WTC11 (cell line): ENCODE measurements at regions not wholly inside any gene's neighbourhood (a gene's known extent, or its start where the extent isn't known, plus 50 kb on each side); places are given as distances from the start of the nearest gene placed in this dataset.

ENCODE experiments used
- ATAC-seq: fragments of 200-7000 bp; cut with Tn5 transposase; 2 replicates; pipeline ENCODE4 v1.10.0; 2021; ENCODE audit warnings: mild to moderate bottlenecking, moderate library complexity
- CTCF ChIA-PET: fragments of 300-600 bp; sonication (Branson Sonifier 250); formaldehyde crosslinking; loops from one replicate; lab custom pipeline; 2021; ENCODE audit warnings: antibody characterized with exemption; lab: Charles Lee
- POLR2A ChIA-PET: fragments of 350-600 bp; sonication (Branson Sonifier 250); formaldehyde crosslinking; loops from one replicate; lab custom pipeline; 2021; ENCODE audit warnings: antibody characterized with exemption; lab: Charles Lee
- DNase-seq: peaks from one replicate; pipeline ENCODE4 v3.0.0; 2021; ENCODE audit warnings: low spot score
- H3K27ac Mint-ChIP-seq: 2 replicates; pipeline ENCODE4 v1.8.0; 2021; ENCODE audit warnings: mixed read lengths
- H3K27me3 Mint-ChIP-seq: 2 replicates; pipeline ENCODE4 v1.8.0; 2021; ENCODE audit warnings: low read depth, mild to moderate bottlenecking, moderate library complexity, mixed read lengths
- H3K36me3 Mint-ChIP-seq: 2 replicates; pipeline ENCODE4 v1.8.0; 2021; ENCODE audit warnings: mixed read lengths
- H3K4me1 Mint-ChIP-seq: 2 replicates; pipeline ENCODE4 v1.8.0; 2022; ENCODE audit warnings: mixed read lengths
- H3K4me3 Mint-ChIP-seq: 2 replicates; pipeline ENCODE4 v1.8.0; 2021; ENCODE audit warnings: mild to moderate bottlenecking, moderate library complexity, mixed read lengths
- H3K9me3 Mint-ChIP-seq: 2 replicates; pipeline ENCODE4 v1.8.0; 2021; ENCODE audit warnings: mixed read lengths
- ATF2 ChIP-seq: sonication (generic); formaldehyde crosslinking; IDR thresholded peaks from 2 replicates; pipeline ENCODE4 v1.8.1; 2022; ENCODE audit warnings: low read depth, missing genetic modification reagents, borderline replicate concordance
- CREM ChIP-seq: sonication (generic); formaldehyde crosslinking; IDR thresholded peaks from 2 replicates; pipeline ENCODE4 v1.8.1; 2022; ENCODE audit warnings: mild to moderate bottlenecking, missing genetic modification reagents, moderate library complexity
- CTCF ChIP-seq: fragments of 200-600 bp; IDR thresholded peaks from 2 replicates; pipeline ENCODE4 v1.8.0; 2022; ENCODE audit warnings: antibody characterized with exemption
- E2F5 ChIP-seq: sonication (generic); formaldehyde crosslinking; IDR thresholded peaks from 2 replicates; pipeline ENCODE4 v1.8.1; 2022; ENCODE audit warnings: mild to moderate bottlenecking, moderate library complexity, missing genetic modification reagents
- ETV6 ChIP-seq: sonication (generic); formaldehyde crosslinking; IDR thresholded peaks from 2 replicates; pipeline ENCODE4 v1.8.1; 2022; ENCODE audit warnings: mild to moderate bottlenecking, missing genetic modification reagents
- FOXJ3 ChIP-seq: sonication (generic); formaldehyde crosslinking; IDR thresholded peaks from 2 replicates; pipeline ENCODE4 v1.9.0; 2021; ENCODE audit warnings: missing genetic modification reagents, mild to moderate bottlenecking, borderline replicate concordance
- FOXP1 ChIP-seq: sonication (generic); formaldehyde crosslinking; IDR thresholded peaks from 2 replicates; pipeline ENCODE4 v1.8.0; 2022; ENCODE audit warnings: missing genetic modification reagents, mild to moderate bottlenecking, moderate library complexity, borderline replicate concordance
- FOXP4 ChIP-seq: sonication (generic); formaldehyde crosslinking; IDR thresholded peaks from 2 replicates; pipeline ENCODE4 v1.8.0; 2022; ENCODE audit warnings: mild to moderate bottlenecking, missing genetic modification reagents
- IRF2 ChIP-seq: sonication (generic); formaldehyde crosslinking; IDR thresholded peaks from 2 replicates; pipeline ENCODE4 v1.8.0; 2022; ENCODE audit warnings: low read depth, missing genetic modification reagents, borderline replicate concordance
- MXD4 ChIP-seq: fragments of 250-450 bp; sonication (Bioruptor Pico); IDR thresholded peaks from 2 replicates; pipeline ENCODE4 v1.8.0; 2021; ENCODE audit warnings: mild to moderate bottlenecking, moderate library complexity, borderline replicate concordance
- NFYB ChIP-seq: sonication (generic); formaldehyde crosslinking; conservative IDR thresholded peaks from 2 replicates; pipeline ENCODE4 v1.8.0; 2022; ENCODE audit warnings: low read depth, missing genetic modification reagents
- NR2C2 ChIP-seq: sonication (generic); formaldehyde crosslinking; IDR thresholded peaks from 2 replicates; pipeline ENCODE4 v1.8.0; 2022; ENCODE audit warnings: mild to moderate bottlenecking, missing genetic modification reagents
- PRDM15 ChIP-seq: sonication (generic); formaldehyde crosslinking; IDR thresholded peaks from 2 replicates; pipeline ENCODE4 v1.8.0; 2022; ENCODE audit warnings: missing genetic modification reagents
- TP53 ChIP-seq: sonication (generic); formaldehyde crosslinking; IDR thresholded peaks from 2 replicates; pipeline ENCODE4 v1.8.1; 2023; ENCODE audit warnings: mild to moderate bottlenecking, missing genetic modification reagents
- ZNF121 ChIP-seq: sonication (generic); formaldehyde crosslinking; IDR thresholded peaks from 2 replicates; pipeline ENCODE4 v1.8.0; 2023; ENCODE audit warnings: missing genetic modification reagents
- ZNF671 ChIP-seq: fragments of 250-450 bp; sonication (Bioruptor Pico); IDR thresholded peaks from 2 replicates; pipeline ENCODE4 v1.8.0; 2021; ENCODE audit warnings: mild to moderate bottlenecking
- TF ChIP-seq, protein P1 (sequence below): sonication (generic); formaldehyde crosslinking; IDR thresholded peaks from 2 replicates; pipeline ENCODE4 v1.8.1; 2023; ENCODE audit warnings: mild to moderate bottlenecking, missing genetic modification reagents, moderate library complexity
- TF ChIP-seq, protein P2 (sequence below): sonication (generic); formaldehyde crosslinking; IDR thresholded peaks from 2 replicates; pipeline ENCODE4 v1.8.0; 2023; ENCODE audit warnings: mild to moderate bottlenecking, missing genetic modification reagents
- TF ChIP-seq, protein P3 (sequence below): fragments of 250-450 bp; sonication (Bioruptor Pico); IDR thresholded peaks from 2 replicates; pipeline ENCODE4 v1.9.0; 2021; ENCODE audit warnings: mild to moderate bottlenecking

- TF ChIP-seq PRDM15 (CRISPR knock-in tag) (no peak), FOXJ3 (no peak), E2F5 (no peak), IRF2 (no peak), ZNF121 (CRISPR knock-in tag) (no peak), ETV6 (CRISPR knock-in tag) (no peak)
- TF ChIP-seq, protein P1, sequence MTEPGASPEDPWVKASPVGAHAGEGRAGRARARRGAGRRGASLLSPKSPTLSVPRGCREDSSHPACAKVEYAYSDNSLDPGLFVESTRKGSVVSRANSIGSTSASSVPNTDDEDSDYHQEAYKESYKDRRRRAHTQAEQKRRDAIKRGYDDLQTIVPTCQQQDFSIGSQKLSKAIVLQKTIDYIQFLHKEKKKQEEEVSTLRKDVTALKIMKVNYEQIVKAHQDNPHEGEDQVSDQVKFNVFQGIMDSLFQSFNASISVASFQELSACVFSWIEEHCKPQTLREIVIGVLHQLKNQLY (CRISPR knock-in tag), result no peak
- TF ChIP-seq, protein P2, sequence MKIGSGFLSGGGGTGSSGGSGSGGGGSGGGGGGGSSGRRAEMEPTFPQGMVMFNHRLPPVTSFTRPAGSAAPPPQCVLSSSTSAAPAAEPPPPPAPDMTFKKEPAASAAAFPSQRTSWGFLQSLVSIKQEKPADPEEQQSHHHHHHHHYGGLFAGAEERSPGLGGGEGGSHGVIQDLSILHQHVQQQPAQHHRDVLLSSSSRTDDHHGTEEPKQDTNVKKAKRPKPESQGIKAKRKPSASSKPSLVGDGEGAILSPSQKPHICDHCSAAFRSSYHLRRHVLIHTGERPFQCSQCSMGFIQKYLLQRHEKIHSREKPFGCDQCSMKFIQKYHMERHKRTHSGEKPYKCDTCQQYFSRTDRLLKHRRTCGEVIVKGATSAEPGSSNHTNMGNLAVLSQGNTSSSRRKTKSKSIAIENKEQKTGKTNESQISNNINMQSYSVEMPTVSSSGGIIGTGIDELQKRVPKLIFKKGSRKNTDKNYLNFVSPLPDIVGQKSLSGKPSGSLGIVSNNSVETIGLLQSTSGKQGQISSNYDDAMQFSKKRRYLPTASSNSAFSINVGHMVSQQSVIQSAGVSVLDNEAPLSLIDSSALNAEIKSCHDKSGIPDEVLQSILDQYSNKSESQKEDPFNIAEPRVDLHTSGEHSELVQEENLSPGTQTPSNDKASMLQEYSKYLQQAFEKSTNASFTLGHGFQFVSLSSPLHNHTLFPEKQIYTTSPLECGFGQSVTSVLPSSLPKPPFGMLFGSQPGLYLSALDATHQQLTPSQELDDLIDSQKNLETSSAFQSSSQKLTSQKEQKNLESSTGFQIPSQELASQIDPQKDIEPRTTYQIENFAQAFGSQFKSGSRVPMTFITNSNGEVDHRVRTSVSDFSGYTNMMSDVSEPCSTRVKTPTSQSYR, result no peak
- TF ChIP-seq, protein P3, sequence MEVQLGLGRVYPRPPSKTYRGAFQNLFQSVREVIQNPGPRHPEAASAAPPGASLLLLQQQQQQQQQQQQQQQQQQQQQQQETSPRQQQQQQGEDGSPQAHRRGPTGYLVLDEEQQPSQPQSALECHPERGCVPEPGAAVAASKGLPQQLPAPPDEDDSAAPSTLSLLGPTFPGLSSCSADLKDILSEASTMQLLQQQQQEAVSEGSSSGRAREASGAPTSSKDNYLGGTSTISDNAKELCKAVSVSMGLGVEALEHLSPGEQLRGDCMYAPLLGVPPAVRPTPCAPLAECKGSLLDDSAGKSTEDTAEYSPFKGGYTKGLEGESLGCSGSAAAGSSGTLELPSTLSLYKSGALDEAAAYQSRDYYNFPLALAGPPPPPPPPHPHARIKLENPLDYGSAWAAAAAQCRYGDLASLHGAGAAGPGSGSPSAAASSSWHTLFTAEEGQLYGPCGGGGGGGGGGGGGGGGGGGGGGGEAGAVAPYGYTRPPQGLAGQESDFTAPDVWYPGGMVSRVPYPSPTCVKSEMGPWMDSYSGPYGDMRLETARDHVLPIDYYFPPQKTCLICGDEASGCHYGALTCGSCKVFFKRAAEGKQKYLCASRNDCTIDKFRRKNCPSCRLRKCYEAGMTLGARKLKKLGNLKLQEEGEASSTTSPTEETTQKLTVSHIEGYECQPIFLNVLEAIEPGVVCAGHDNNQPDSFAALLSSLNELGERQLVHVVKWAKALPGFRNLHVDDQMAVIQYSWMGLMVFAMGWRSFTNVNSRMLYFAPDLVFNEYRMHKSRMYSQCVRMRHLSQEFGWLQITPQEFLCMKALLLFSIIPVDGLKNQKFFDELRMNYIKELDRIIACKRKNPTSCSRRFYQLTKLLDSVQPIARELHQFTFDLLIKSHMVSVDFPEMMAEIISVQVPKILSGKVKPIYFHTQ (CRISPR knock-in tag), result no peak
Observed at GRCh38 chr12:4826909-4827308, 82.8 kb upstream of the KCNA1 start (continued).

DNA sequence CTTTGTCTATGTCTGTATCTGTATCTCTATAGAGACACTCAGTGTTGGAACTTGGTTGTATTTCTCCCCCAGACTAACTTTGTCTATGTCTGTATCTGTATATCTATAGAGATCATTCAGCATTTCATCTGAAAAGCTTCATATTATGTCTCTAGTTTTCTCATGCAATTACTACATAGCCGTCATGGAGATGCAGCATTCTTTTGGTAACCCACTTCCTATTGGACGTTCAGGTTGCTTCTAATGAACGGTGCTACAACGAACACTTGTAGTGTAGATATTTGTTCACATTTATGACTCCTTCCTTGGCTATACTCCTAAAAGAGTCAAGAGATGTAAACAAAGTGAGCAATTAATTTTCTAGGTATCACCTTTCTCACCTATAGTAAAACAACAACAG is 81.5 kb upstream of the KCNA1 start:
- no peak for ATAC-seq
- H3K4me3 Mint-ChIP-seq, result no peak overlapping the region
- POLR2A ChIA-PET, result no interaction called here
- H3K36me3 Mint-ChIP-seq, result peaks cover 6% of the 10 kb centered on the region; the same call in 1 of the 2 replicates
- no peaks in the 10 kb centered on the region for H3K27me3 Mint-ChIP-seq
- peaks cover 7% of the 10 kb centered on the region for H3K9me3 Mint-ChIP-seq
- CTCF ChIA-PET, result no interaction called here
- no peak for DNase-seq
- no peak overlapping the region for H3K27ac Mint-ChIP-seq
- H3K4me1 Mint-ChIP-seq, result peaks cover 11% of the 10 kb centered on the region; the same call in 1 of the 2 replicates
- TF ChIP-seq FOXP1 (CRISPR knock-in tag), result no peak
- no peak for TF ChIP-seq NR2C2 (CRISPR knock-in tag)
- no peak for TF ChIP-seq ATF2 (CRISPR knock-in tag)
- TF ChIP-seq CREM (CRISPR knock-in tag), result no peak
- no peak for TF ChIP-seq MXD4 (CRISPR knock-in tag)
- TF ChIP-seq CTCF, result no peak
- no peak for TF ChIP-seq FOXP4
- TF ChIP-seq ZNF671 (CRISPR knock-in tag), result no peak
- TF ChIP-seq NFYB (CRISPR knock-in tag), result no peak
- no peak for TF ChIP-seq TP53
